Fibroblast of mammary gland (primary cell): ENCODE measurements at regions not wholly inside any gene's neighbourhood (a gene's known extent, or its start where the extent isn't known, plus 50 kb on each side); places are given as distances from the start of the nearest gene placed in this dataset.
A peak's percentile ranks its signal among the peaks of the same experiment; 100 is the strongest.

Experiments used
- DNase-seq: peaks from one replicate; pipeline ENCODE4 v3.0.0-alpha.2; 2010; ENCODE audit warnings: low read depth
- H3K4me3 ChIP-seq: 2 replicates; pipeline ENCODE4 v1.5.1; 2011; ENCODE audit warnings: low read depth, mild to moderate bottlenecking, low read length, moderate library complexity; ENCODE audit not compliant: control insufficient read depth
- TF ChIP-seq, protein P1 (sequence below): conservative IDR thresholded peaks from 2 replicates; pipeline ENCODE4 v1.5.1; 2011; ENCODE audit warnings: low read depth, low read length, inconsistent platforms; ENCODE audit not compliant: control insufficient read depth, insufficient read depth

DNA sequence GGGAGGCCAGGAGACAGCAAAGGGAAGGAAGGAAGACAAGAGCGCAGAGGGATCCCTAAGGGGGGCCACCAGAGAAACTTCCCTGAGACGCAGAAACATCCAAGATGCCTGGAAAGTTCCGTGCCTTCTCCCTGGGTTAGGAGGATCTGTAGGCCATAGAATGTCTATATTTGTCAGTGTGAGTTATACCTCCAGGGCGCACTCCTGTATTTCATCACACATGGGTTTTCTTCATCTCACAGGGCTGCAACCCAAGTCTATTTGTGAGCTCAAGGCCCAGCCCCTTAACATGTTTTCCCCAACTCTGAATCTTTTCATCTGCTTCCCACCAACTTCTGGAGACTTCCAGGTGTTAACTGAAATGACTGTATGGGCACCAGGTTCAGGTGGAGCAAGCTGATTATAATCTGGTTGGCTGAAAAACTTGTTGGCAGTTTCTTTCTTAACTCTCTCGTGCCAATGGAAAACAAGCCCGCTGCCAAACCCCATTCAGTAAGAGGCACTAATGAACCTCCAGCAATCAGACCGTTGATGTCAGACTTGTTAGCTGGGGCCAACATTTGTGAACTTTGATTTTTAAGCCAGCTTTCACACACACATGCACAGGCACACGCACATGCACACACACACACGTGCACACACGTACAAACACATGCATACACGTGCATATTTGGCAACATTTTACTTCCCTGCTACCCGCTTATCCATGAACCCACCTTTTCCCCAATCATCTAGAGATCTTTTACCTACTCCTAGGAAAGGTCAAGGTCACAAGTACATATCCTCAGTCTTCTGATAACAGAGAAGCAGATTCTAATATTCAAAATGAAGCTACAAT is 247.5 kb upstream of the GMDS start:
- TF ChIP-seq, protein P1, sequence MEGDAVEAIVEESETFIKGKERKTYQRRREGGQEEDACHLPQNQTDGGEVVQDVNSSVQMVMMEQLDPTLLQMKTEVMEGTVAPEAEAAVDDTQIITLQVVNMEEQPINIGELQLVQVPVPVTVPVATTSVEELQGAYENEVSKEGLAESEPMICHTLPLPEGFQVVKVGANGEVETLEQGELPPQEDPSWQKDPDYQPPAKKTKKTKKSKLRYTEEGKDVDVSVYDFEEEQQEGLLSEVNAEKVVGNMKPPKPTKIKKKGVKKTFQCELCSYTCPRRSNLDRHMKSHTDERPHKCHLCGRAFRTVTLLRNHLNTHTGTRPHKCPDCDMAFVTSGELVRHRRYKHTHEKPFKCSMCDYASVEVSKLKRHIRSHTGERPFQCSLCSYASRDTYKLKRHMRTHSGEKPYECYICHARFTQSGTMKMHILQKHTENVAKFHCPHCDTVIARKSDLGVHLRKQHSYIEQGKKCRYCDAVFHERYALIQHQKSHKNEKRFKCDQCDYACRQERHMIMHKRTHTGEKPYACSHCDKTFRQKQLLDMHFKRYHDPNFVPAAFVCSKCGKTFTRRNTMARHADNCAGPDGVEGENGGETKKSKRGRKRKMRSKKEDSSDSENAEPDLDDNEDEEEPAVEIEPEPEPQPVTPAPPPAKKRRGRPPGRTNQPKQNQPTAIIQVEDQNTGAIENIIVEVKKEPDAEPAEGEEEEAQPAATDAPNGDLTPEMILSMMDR = no peak
- no peak for DNase-seq

DNA sequence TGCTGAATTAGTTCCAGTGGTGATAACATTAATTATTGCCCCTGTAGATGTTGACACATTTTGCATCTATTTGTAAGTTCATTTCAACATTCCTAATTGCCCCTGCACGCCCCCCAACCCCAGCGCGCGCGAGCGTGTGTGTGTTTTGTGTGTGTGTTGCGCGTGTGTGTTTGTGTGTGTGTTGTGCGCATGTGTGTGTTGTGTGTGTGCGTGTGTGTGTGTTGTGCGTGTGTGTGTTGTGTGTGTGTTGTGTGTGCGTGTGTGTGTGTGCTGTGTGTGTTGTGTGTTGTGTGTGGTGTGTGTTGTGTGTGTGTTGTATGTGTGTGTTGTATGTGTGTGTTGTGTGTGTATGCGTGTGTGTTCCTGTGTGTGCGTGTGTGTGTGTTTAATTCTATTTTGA is 245.7 kb upstream of the GMDS start:
- no peak overlapping the region for H3K4me3 ChIP-seq
- TF ChIP-seq, protein P1 = no peak
- DNase-seq = no peak

More for the DNA sequence above, 247.5 kb upstream of the GMDS start:
- no peak overlapping the region for H3K4me3 ChIP-seq

DNA sequence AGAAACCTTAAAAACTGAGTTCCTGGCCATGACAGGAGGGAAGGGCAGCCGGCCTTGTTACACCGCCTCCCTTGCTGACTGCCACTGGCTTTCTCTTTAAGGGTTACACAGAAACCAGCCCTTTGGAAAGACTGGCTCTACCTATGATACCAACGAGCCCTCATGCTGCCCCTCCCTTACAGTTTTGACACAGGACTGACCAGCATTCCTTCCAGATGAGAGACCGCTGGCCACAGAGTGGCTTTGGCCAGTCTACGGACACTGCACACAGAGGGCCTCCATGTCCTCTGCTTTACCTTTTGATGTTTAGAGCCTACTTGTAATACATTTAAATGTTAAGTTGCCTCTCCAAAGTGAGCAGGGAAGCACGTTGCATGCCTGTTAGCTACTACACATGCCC is 243.2 kb upstream of the GMDS start:
- TF ChIP-seq, protein P1 = no peak
- no peak for DNase-seq
- H3K4me3 ChIP-seq = no peak overlapping the region

DNA sequence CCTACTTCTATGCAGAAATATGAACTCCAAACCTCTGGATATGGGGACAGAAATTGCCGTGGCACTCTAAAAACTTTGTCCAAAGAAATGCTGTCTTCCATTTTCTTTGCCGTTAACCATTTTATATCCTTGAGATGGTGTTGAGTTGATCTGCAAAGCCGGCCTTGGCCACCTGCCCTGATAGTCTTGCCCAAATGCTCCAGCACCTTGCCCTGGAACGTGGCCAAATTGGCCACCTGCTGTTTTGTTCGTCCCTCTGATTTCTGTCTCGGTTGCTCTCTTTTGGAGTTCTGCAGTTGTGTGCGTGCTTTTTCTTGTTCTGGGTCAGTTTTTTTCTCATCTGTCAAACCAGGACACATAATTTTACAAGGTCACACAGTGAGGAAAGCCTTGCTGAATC is 239.7 kb upstream of the GMDS start:
- TF ChIP-seq, protein P1 = no peak
- no peak overlapping the region for H3K4me3 ChIP-seq
- no peak for DNase-seq

DNA sequence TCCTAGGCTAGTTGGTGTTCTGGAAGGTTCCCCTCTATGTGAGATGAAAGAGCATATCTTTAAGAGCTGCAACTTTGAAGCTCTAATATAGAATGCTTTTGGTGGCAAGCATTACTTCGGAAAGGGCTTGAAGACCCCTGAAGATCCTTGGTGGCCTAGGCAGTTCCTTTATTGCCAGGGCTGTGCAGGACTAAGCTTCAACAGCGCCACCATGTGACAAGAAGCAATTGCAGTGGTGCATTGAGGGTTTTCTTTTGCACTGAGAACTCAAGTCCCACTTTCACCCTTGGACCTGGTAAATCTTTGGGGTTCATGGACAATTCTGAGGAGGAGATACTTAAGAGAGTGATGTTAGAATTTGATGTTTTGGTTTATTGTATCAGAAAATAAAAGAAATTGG is 237.4 kb upstream of the GMDS start:
- DNase-seq = no peak
- TF ChIP-seq, protein P1 = peak; percentile 8
- H3K4me3 ChIP-seq = no peak overlapping the region

DNA sequence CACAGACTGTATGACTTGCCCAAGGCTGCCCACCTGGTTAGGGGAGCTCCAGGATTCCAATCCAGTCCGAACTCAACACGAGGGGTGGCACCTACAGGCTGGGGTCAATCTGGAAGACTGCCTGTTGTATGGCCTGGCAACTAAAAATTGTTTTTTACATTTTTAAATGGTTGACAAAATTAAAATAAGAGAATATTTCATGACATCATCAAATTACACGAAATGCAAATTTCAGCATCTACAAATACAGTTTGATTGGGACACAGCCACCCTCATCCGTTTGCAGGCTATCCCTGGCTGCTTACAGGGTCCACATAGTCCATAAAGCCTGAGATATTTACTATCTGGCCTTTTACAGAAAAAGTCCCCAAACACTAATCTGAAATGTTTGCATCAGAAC is 235.9 kb upstream of the GMDS start:
- no peak for DNase-seq
- TF ChIP-seq, protein P1 = no peak

More for the DNA sequence above, 235.9 kb upstream of the GMDS start:
- H3K4me3 ChIP-seq = no peak overlapping the region
